ENCODE measurements at regions not wholly inside any gene's neighbourhood (a gene's known extent, or its start where the extent isn't known, plus 50 kb on each side); places are given as distances from the start of the nearest gene placed in this dataset.

DNA sequence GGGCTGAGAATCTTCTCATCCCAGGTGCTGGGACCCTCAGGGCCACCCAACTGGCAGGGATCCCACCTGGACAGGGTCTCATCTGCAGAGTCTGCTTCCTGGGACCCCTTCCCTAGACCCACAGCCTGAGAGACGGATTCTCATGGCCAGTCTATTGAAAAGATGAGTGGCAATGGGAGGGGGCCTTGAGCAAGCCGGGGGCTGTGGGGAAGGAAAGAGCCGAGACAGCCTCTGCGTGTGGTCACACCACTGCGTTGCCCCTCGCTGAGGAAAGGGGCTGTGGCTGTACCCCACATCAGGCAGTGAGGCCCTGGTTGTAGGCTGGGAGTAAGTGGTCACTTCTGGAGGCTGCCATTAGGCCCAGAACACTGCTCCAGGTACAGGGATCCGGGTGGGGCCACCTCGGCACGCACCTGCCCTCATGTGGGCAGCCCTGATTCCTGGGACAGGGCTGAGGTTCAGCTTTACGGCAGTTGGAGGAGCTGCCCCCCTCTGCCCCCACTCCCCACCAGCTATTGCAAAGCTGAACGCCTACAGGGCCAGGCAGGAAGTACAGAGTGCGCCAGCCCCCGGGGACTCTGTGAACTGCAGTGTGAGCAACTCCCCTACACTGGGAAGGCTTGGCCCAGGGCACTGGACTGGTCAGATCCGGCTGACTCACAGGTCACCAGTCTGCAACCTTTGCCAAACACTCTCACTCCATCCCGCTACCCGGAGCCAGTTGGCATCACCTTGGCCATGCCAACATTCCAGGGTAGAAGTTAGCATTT lies 106.9 kb downstream of the RIPK4 start:
- Histone ChIP-seq H3K4me2 (ENCODE audit: low read length) (no peak overlapping the region), H3K36me3 (ENCODE audit: insufficient read depth, low read length) (no peaks in the 10 kb centered on the region), H4K20me1 (ENCODE audit: insufficient read depth, low read length) (no peaks in the 10 kb centered on the region), H3K9me3 (ENCODE audit: low read length) (no peaks in the 10 kb centered on the region), H2AFZ (ENCODE audit: low read length) (no peak overlapping the region), H3K4me3 (ENCODE audit: low read depth, low read length, poor library complexity, severe bottlenecking) (no peak overlapping the region), H3K4me1 (ENCODE audit: insufficient read depth, low read length, poor library complexity, severe bottlenecking) (no peaks in the 10 kb centered on the region), H3K79me2 (ENCODE audit: insufficient read depth, low read depth, low read length) (no peaks in the 10 kb centered on the region), H3K27ac (ENCODE audit: low read depth, low read length, poor library complexity, severe bottlenecking) (no peak overlapping the region), H3K9me2 (ENCODE audit: insufficient read depth, low read length) (no peaks in the 10 kb centered on the region)
- TF ChIP-seq EZH2phosphoT487 (IDR thresholded peaks at IDR 0.05; ENCODE audit: borderline replicate concordance, low read depth, low read length): no peak
- TF ChIP-seq, protein P1, sequence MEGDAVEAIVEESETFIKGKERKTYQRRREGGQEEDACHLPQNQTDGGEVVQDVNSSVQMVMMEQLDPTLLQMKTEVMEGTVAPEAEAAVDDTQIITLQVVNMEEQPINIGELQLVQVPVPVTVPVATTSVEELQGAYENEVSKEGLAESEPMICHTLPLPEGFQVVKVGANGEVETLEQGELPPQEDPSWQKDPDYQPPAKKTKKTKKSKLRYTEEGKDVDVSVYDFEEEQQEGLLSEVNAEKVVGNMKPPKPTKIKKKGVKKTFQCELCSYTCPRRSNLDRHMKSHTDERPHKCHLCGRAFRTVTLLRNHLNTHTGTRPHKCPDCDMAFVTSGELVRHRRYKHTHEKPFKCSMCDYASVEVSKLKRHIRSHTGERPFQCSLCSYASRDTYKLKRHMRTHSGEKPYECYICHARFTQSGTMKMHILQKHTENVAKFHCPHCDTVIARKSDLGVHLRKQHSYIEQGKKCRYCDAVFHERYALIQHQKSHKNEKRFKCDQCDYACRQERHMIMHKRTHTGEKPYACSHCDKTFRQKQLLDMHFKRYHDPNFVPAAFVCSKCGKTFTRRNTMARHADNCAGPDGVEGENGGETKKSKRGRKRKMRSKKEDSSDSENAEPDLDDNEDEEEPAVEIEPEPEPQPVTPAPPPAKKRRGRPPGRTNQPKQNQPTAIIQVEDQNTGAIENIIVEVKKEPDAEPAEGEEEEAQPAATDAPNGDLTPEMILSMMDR (conservative IDR thresholded peaks at IDR 0.05; ENCODE audit: low read length): no peak
- CTCF ChIA-PET (ENCODE audit: unreplicated experiment): no interaction called here
- intact Hi-C loops (cut with micrococcal nuclease; ENCODE audit: unreplicated experiment): no loop called here
- BruUV-seq (replicated peaks): no TSS peak
- POLR2A ChIA-PET: no interaction called here
- DNase-seq (ENCODE audit: low spot score): no peak

DNA sequence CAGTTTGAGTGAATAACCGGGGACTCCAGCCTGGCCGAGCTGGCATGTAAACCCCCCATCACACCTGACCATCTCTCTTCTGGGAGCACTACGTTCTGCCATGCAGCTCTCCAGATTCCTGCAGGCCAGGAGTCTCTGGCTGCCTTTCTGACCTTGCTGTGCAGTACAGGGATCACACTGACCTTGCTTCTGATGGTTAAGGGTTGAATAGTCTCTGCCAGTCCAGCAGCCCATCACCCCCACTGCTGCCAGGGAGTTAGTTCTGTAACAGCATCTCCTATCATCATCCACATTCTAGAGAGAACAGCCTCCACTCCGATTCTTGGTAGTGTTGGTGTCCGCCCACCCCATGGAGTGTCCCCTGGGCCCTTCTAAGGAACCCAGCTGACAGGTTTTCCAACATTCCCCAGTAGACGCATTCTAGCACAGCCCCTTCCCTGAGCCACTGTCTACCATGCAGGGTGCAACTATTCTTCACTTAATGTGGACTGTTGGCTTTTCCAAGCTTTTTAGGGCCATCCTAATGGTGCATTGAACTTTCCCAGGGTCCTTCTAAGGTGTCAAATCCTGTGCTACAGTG lies 109.8 kb downstream of the RIPK4 start:
- no peak for DNase-seq (ENCODE audit: low spot score)
- Histone ChIP-seq H3K4me2 (ENCODE audit: low read length) (no peak overlapping the region), H4K20me1 (ENCODE audit: insufficient read depth, low read length) (no peaks in the 10 kb centered on the region), H3K9me3 (ENCODE audit: low read length) (no peaks in the 10 kb centered on the region), H3K79me2 (ENCODE audit: insufficient read depth, low read depth, low read length) (no peaks in the 10 kb centered on the region), H3K36me3 (ENCODE audit: insufficient read depth, low read length) (no peaks in the 10 kb centered on the region), H3K9me2 (ENCODE audit: insufficient read depth, low read length) (no peaks in the 10 kb centered on the region), H3K4me3 (ENCODE audit: low read depth, low read length, poor library complexity, severe bottlenecking) (no peak overlapping the region), H2AFZ (ENCODE audit: low read length) (no peak overlapping the region), H3K4me1 (ENCODE audit: insufficient read depth, low read length, poor library complexity, severe bottlenecking) (no peaks in the 10 kb centered on the region), H3K27ac (ENCODE audit: low read depth, low read length, poor library complexity, severe bottlenecking) (no peak overlapping the region)
- no peak for TF ChIP-seq EZH2phosphoT487 (IDR thresholded peaks at IDR 0.05; ENCODE audit: borderline replicate concordance, low read depth, low read length)
- TF ChIP-seq, protein P1 (conservative IDR thresholded peaks at IDR 0.05; ENCODE audit: low read length): no peak
- BruUV-seq (replicated peaks): no TSS peak
- intact Hi-C loops (cut with micrococcal nuclease; ENCODE audit: unreplicated experiment): no loop called here
- CTCF ChIA-PET (ENCODE audit: unreplicated experiment): no interaction called here
- POLR2A ChIA-PET: interaction anchor here (0.7 to 1.3 kb wide), 2 partner anchors 13 to 111 kb away, joined by 3 to 8 read pairs; no protein-coding TSS in a partner anchor

DNA sequence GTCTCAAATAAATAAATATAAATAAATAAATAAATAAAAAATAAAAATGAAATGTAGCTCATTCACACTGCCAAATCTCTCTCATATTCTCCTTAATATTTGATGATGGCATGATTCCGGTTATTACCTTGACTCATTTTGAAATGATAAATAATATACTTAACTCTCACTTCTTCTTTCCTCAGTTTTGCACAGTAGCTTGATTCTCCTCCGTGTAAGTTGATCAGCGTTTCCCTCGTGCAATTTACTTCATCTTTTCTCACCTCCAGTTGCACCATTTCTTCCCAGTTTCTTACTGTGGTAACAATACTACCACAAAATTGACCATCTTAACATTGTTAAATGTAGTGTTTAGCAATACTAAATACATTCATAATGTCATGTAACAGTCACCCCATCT lies 111.6 kb downstream of the RIPK4 start:
- Histone ChIP-seq H2AFZ (ENCODE audit: low read length) (no peak overlapping the region), H4K20me1 (ENCODE audit: insufficient read depth, low read length) (no peaks in the 10 kb centered on the region), H3K36me3 (ENCODE audit: insufficient read depth, low read length) (no peaks in the 10 kb centered on the region), H3K4me3 (ENCODE audit: low read depth, low read length, poor library complexity, severe bottlenecking) (no peak overlapping the region), H3K9me2 (ENCODE audit: insufficient read depth, low read length) (no peaks in the 10 kb centered on the region), H3K79me2 (ENCODE audit: insufficient read depth, low read depth, low read length) (no peaks in the 10 kb centered on the region), H3K27ac (ENCODE audit: low read depth, low read length, poor library complexity, severe bottlenecking) (no peak overlapping the region), H3K9me3 (ENCODE audit: low read length) (no peaks in the 10 kb centered on the region), H3K4me1 (ENCODE audit: insufficient read depth, low read length, poor library complexity, severe bottlenecking) (no peaks in the 10 kb centered on the region), H3K4me2 (ENCODE audit: low read length) (no peak overlapping the region)
- intact Hi-C loops (cut with micrococcal nuclease; ENCODE audit: unreplicated experiment): no loop called here
- CTCF ChIA-PET (ENCODE audit: unreplicated experiment): no interaction called here
- POLR2A ChIA-PET: no interaction called here
- no peak for DNase-seq (ENCODE audit: low spot score)
- BruUV-seq (replicated peaks): no TSS peak
- TF ChIP-seq, protein P1 (conservative IDR thresholded peaks at IDR 0.05; ENCODE audit: low read length): no peak
- no peak for TF ChIP-seq EZH2phosphoT487 (IDR thresholded peaks at IDR 0.05; ENCODE audit: borderline replicate concordance, low read depth, low read length)
